HepG2 (cell line): ENCODE measurements at regions not wholly inside any gene's neighbourhood (a gene's known extent, or its start where the extent isn't known, plus 50 kb on each side); places are given as distances from the start of the nearest gene placed in this dataset.

Experiments
- ATAC-seq: fragments of 200-7000 bp; cut with Tn5 transposase; 3 replicates; pipeline ENCODE4 v1.9.1; 2020; ENCODE audit warnings: mild to moderate bottlenecking, moderate library complexity
- BruUV-seq: library from RNA; stranded (reverse); fragments of 400-500 nt; replicated peaks from 2 replicates; lab custom pipeline; 2021; lab: Mats Ljungman, UMichigan
- CTCF ChIA-PET: fragments of 300-600 bp; formaldehyde crosslinking; extraction: SDS; loops from one replicate; lab custom pipeline; 2021; ENCODE audit warnings: low total read pairs, inconsistent platforms, low intra/inter-chr PET ratio; lab: Yijun Ruan, JAX
- POLR2A ChIA-PET: fragments of 350-600 bp; sonication (Branson Sonifier 250); formaldehyde crosslinking; loops from one replicate; lab custom pipeline; 2020; ENCODE audit warnings: antibody characterized with exemption, inconsistent platforms; lab: Yijun Ruan, JAX
- DNase-seq: peaks from one replicate; pipeline ENCODE4 v3.0.0-alpha.2; 2015; ENCODE audit warnings: low spot score
- FAIRE-seq: peaks from 3 replicates; lab custom pipeline; 2011; peaks lifted over from hg19 to GRCh38; lab: Jason Lieb, UNC
- H2AFZ ChIP-seq: one replicate; pipeline ENCODE4 v1.6.1; 2011; ENCODE audit warnings: low read length, inconsistent platforms
- H3K27ac ChIP-seq: fragments of 300-600 bp; 3 replicates; pipeline ENCODE4 v1.8.0; 2011; ENCODE audit warnings: mixed run types, mild to moderate bottlenecking, mixed read lengths, low read length, inconsistent platforms; ENCODE audit not compliant: insufficient read depth; ENCODE audit errors: extremely low read length
- H3K27me3 ChIP-seq, 2 experiments: fragments of 200-600 bp in 1 of 2; 2 replicates in 1 of 2; 3 replicates in 1 of 2; pipeline versions ENCODE4 v1.6.0 to v1.8.0; 2011; ENCODE audit warnings: low read length in 2 of 2, mild to moderate bottlenecking in 2 of 2, moderate library complexity in 2 of 2, inconsistent platforms in 1 of 2; ENCODE audit not compliant: insufficient read depth in 2 of 2, control insufficient read depth in 1 of 2
- H3K36me3 ChIP-seq, 2 experiments: fragments of 200-600 bp in 1 of 2; replicated peaks in 1 of 2; 2 replicates in 1 of 2; 3 replicates in 1 of 2; pipeline versions ENCODE4 v1.5.1 to v1.8.0; 2011; ENCODE audit warnings: low read length in 2 of 2, inconsistent platforms in 1 of 2; ENCODE audit not compliant: insufficient read depth in 2 of 2, control insufficient read depth in 1 of 2
- H3K4me1 ChIP-seq: 2 replicates; pipeline ENCODE4 v1.5.1; 2012; ENCODE audit warnings: low read length, inconsistent platforms; ENCODE audit not compliant: insufficient read depth
- H3K4me2 ChIP-seq: 2 replicates; pipeline ENCODE4 v1.6.0; 2011; ENCODE audit warnings: low read depth, low read length, inconsistent platforms
- H3K4me3 ChIP-seq, 3 experiments: fragments of 200-600 bp in 1 of 3; sonication (generic), shearing (Covaris generic) in 1 of 3; replicated peaks in 1 of 3; 2 replicates each; pipeline ENCODE4 v1.5.1; 2011 to 2016; ENCODE audit warnings: low read length in 3 of 3, inconsistent platforms in 2 of 3, low read depth in 2 of 3, mild to moderate bottlenecking in 2 of 3, control low read depth in 1 of 3, mixed read lengths in 1 of 3; ENCODE audit not compliant: insufficient read depth in 1 of 3
- H3K79me2 ChIP-seq: one replicate; pipeline ENCODE4 v1.6.1; 2011; ENCODE audit warnings: low read length, inconsistent platforms; ENCODE audit not compliant: insufficient read depth
- H3K9ac ChIP-seq: 2 replicates; pipeline ENCODE4 v1.6.0; 2011; ENCODE audit warnings: mild to moderate bottlenecking, low read depth, low read length, inconsistent platforms; ENCODE audit not compliant: insufficient read depth
- H3K9me3 ChIP-seq: 2 replicates; pipeline ENCODE4 v1.5.1; 2012; ENCODE audit warnings: mild to moderate bottlenecking, low read length
- H4K20me1 ChIP-seq: 2 replicates; pipeline ENCODE4 v1.6.0; 2011; ENCODE audit warnings: inconsistent platforms, mild to moderate bottlenecking, low read length, moderate library complexity; ENCODE audit not compliant: insufficient read depth
- BCL3 ChIP-seq: sonication (generic); formaldehyde crosslinking; IDR thresholded peaks from 2 replicates; pipeline ENCODE4 v1.5.1; 2020; ENCODE audit warnings: mild to moderate bottlenecking, missing genetic modification reagents, moderate library complexity
- BCL6 ChIP-seq: IDR thresholded peaks from 2 replicates; pipeline ENCODE4 v1.6.1; 2016; ENCODE audit warnings: missing genetic modification reagents, missing compliant biosample characterization
- DNMT3B ChIP-seq: conservative IDR thresholded peaks from 2 replicates; pipeline ENCODE4 v1.6.1; 2016; ENCODE audit warnings: missing biosample characterization, control low read depth
- POGK ChIP-seq: sonication (generic); formaldehyde crosslinking; conservative IDR thresholded peaks from 2 replicates; pipeline ENCODE4 v1.8.0; 2022; ENCODE audit warnings: mild to moderate bottlenecking, moderate library complexity, missing genetic modification reagents
- POLR2AphosphoS5 ChIP-seq: IDR thresholded peaks from 2 replicates; pipeline ENCODE4 v1.6.1; 2012; ENCODE audit warnings: low read depth, low read length
- TBX3 ChIP-seq: fragments of 450-650 bp; IDR thresholded peaks from 2 replicates; pipeline ENCODE4 v1.6.1; 2017; ENCODE audit warnings: antibody characterized with exemption, mild to moderate bottlenecking, inconsistent platforms, borderline replicate concordance
- U2AF2 ChIP-seq: fragments of 200-400 bp; formaldehyde crosslinking; IDR thresholded peaks from 2 replicates; pipeline ENCODE4 v1.6.1; 2017; ENCODE audit warnings: low read depth, mild to moderate bottlenecking, low read length
- ZC3H4 ChIP-seq: sonication (generic); formaldehyde crosslinking; IDR thresholded peaks from 2 replicates; pipeline ENCODE4 v1.4.0; 2020; ENCODE audit warnings: missing genetic modification reagents, borderline replicate concordance
- ZFX ChIP-seq: sonication (generic); formaldehyde crosslinking; IDR thresholded peaks from 2 replicates; pipeline ENCODE4 v1.4.0; 2020; ENCODE audit warnings: mild to moderate bottlenecking, low read depth, missing genetic modification reagents, moderate library complexity
- ZNF280B ChIP-seq: sonication (generic); formaldehyde crosslinking; IDR thresholded peaks from 2 replicates; pipeline ENCODE4 v1.5.0; 2020; ENCODE audit warnings: missing genetic modification reagents, mild to moderate bottlenecking, borderline replicate concordance
- ZNF460 ChIP-seq: sonication (generic); formaldehyde crosslinking; IDR thresholded peaks from 2 replicates; pipeline ENCODE4 v1.5.1; 2020; ENCODE audit warnings: missing genetic modification reagents, mild to moderate bottlenecking, borderline replicate concordance
- ZNF790 ChIP-seq: sonication (generic); formaldehyde crosslinking; IDR thresholded peaks from 2 replicates; pipeline ENCODE4 v1.8.0; 2022; ENCODE audit warnings: missing genetic modification reagents, mild to moderate bottlenecking, borderline replicate concordance
- in situ Hi-C: cut with HindIII; loops from 2 replicates; pipeline ENCODE4 v1.10.0; 2017; ENCODE audit warnings: low pct_unique_long_range_greater_than_20kb; ENCODE audit not compliant: extremely low pct_ligation_motif_present
- intact Hi-C: fragments of 100-400 bp; cut with micrococcal nuclease; formaldehyde crosslinking; loops from one replicate; pipeline ENCODE4 v1.10.0; 2022; ENCODE audit not compliant: unreplicated experiment

- CTCF ChIA-PET: no interaction called here
- H3K4me2 ChIP-seq: no peak overlapping the region
- no peak overlapping the region for H3K9ac ChIP-seq
- TF ChIP-seq POGK (CRISPR knock-in tag): no peak
- TF ChIP-seq POLR2AphosphoS5: no peak
- no peak for TF ChIP-seq ZNF280B (CRISPR knock-in tag)
- TF ChIP-seq ZNF460 (CRISPR knock-in tag): no peak
- no peak for TF ChIP-seq ZNF790 (CRISPR knock-in tag)
- TF ChIP-seq DNMT3B (CRISPR knock-in tag): no peak
- TF ChIP-seq TBX3: no peak
- no peak for TF ChIP-seq BCL3 (CRISPR knock-in tag)
- TF ChIP-seq ZC3H4 (CRISPR knock-in tag): no peak
- no peak for TF ChIP-seq BCL6
- TF ChIP-seq ZFX (CRISPR knock-in tag): no peak
- TF ChIP-seq U2AF2: no peak
- TF ChIP-seq, all 625 proteins: peak for 0
- POLR2A ChIA-PET: no interaction called here
- no peaks in the 10 kb centered on the region for H3K36me3 ChIP-seq
- ATAC-seq: no peak
- peak; percentile 4 for FAIRE-seq
- no peak for DNase-seq
- H3K27me3 ChIP-seq: peaks cover 0 to 16% of the 10 kb centered on the region in 2 experiments; a peak in 3 of 5 replicates
- H3K4me3 ChIP-seq: no peak overlapping the region
- H3K4me1 ChIP-seq: peaks cover 13% of the 10 kb centered on the region
- in situ Hi-C loops (no loop called here), intact Hi-C loops (no loop called here)
- no peak overlapping the region for H3K27ac ChIP-seq
- no peak overlapping the region for H2AFZ ChIP-seq
- H4K20me1 ChIP-seq: no peaks in the 10 kb centered on the region
- H3K9me3 ChIP-seq: no peaks in the 10 kb centered on the region
- no peaks in the 10 kb centered on the region for H3K79me2 ChIP-seq
- BruUV-seq: no TSS peak
Measured at GRCh38 chr6:21396313-21396712, 197.2 kb upstream of the SOX4 start.
